Activated CD8-positive, alpha-beta T cell treated with anti-CD3 and anti-CD28 coated beads for 36 hours (primary cell): ENCODE measurements at regions not wholly inside any gene's neighbourhood (a gene's known extent, or its start where the extent isn't known, plus 50 kb on each side); places are given as distances from the start of the nearest gene placed in this dataset.

Experiments
- ATAC-seq: fragments of 200-7000 bp; cut with Tn5 transposase; one replicate; pipeline ENCODE4 v1.10.0; 2021; ENCODE audit warnings: mild to moderate bottlenecking, moderate library complexity
- CTCF ChIA-PET: fragments of 350-600 bp; sonication (Branson Sonifier 250); formaldehyde crosslinking; loops from one replicate; lab custom pipeline; 2021; ENCODE audit warnings: antibody characterized with exemption; lab: Charles Lee
- POLR2A ChIA-PET: fragments of 350-600 bp; sonication (Branson Sonifier 250); formaldehyde crosslinking; loops from one replicate; lab custom pipeline; 2021; ENCODE audit warnings: antibody characterized with exemption; lab: Charles Lee
- DNase-seq: peaks from one replicate; pipeline ENCODE4 v3.0.0-alpha.2; 2020
- H3K27ac Mint-ChIP-seq: one replicate; pipeline ENCODE4 v1.8.0; 2021; ENCODE audit warnings: mild to moderate bottlenecking, mixed read lengths
- H3K27me3 Mint-ChIP-seq: one replicate; pipeline ENCODE4 v1.8.0; 2021; ENCODE audit warnings: mixed read lengths
- H3K36me3 Mint-ChIP-seq: one replicate; pipeline ENCODE4 v1.8.0; 2021; ENCODE audit warnings: low read depth, mixed read lengths
- H3K4me1 Mint-ChIP-seq: one replicate; pipeline ENCODE4 v1.8.0; 2021; ENCODE audit warnings: low read depth, mixed read lengths
- H3K4me3 Mint-ChIP-seq: one replicate; pipeline ENCODE4 v1.8.0; 2021; ENCODE audit warnings: mild to moderate bottlenecking, moderate library complexity, mixed read lengths
- H3K9me3 Mint-ChIP-seq: one replicate; pipeline ENCODE4 v1.8.0; 2021; ENCODE audit warnings: mixed read lengths
- CTCF ChIP-seq: fragments of 200-600 bp; IDR thresholded peaks from one replicate; pipeline ENCODE4 v1.8.0; 2022; ENCODE audit warnings: antibody characterized with exemption, mild to moderate bottlenecking
- intact Hi-C: fragments of 100-400 bp; cut with micrococcal nuclease; formaldehyde crosslinking; loops from one replicate; pipeline ENCODE4 v1.10.0; 2022

DNA sequence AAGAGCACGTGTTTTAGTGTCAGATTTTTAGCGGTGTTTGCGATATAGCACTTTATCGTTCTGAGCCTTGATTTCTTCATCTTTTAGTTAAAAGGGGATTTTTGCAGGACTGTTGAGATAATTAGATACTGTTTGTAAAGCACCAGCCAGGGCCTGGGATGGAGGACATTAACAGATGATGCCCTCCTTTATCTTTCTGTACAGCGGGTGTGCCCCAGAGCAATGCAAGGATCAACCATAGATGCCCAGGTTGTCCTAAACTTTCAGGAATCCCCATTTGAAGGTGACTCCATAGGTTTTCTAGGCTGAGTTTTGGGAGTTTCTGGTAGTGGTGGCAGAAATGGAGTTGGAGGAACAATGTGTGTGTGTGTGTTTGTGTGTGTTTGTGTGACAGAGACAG lies 97.0 kb upstream of the SPRED2 start:
- no peak for TF ChIP-seq CTCF
- ATAC-seq (no peak), DNase-seq (no peak)
- Mint-ChIP-seq H3K27ac (no peak overlapping the region), H3K36me3 (no peaks in the 10 kb centered on the region), H3K4me3 (no peak overlapping the region), H3K27me3 (peaks cover 7% of the 10 kb centered on the region), H3K9me3 (no peaks in the 10 kb centered on the region), H3K4me1 (no peaks in the 10 kb centered on the region)
- intact Hi-C loops: no loop called here
- ChIA-PET CTCF (no interaction called here), POLR2A (no interaction called here)

DNA sequence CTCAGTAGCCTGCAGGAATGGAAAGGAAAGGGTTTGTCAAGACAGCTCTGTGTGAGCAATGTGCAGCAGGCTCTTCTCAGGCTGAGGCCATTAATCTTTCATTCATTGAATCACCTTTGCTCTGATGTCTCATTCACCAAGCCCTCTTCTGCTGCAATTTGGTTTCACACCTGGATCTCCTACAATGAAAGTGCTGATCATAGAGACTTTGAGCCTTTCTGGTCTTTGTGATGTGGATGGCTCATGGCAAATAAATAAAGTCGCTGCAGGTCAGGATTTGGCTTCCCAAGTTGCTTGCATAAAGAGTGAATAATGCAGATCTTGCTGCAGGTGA lies 95.8 kb upstream of the SPRED2 start:
- ChIA-PET CTCF (no interaction called here), POLR2A (no interaction called here)
- Mint-ChIP-seq H3K36me3 (no peaks in the 10 kb centered on the region), H3K9me3 (no peaks in the 10 kb centered on the region), H3K27ac (no peak overlapping the region), H3K4me1 (no peaks in the 10 kb centered on the region), H3K27me3 (peaks cover 6% of the 10 kb centered on the region), H3K4me3 (no peak overlapping the region)
- DNase-seq (no peak), ATAC-seq (no peak)
- intact Hi-C loops: no loop called here
- TF ChIP-seq CTCF: no peak

- TF ChIP-seq CTCF: no peak
- Mint-ChIP-seq H3K4me1 (no peaks in the 10 kb centered on the region), H3K4me3 (no peak overlapping the region), H3K9me3 (no peaks in the 10 kb centered on the region), H3K27ac (no peak overlapping the region), H3K36me3 (no peaks in the 10 kb centered on the region), H3K27me3 (peaks cover 6% of the 10 kb centered on the region)
- ATAC-seq (no peak), DNase-seq (no peak)
- ChIA-PET CTCF (no interaction called here), POLR2A (interaction anchor here (0.9 kb wide), 1 partner anchor 12 kb away, joined by 3 read pairs; no protein-coding TSS in a partner anchor)
- intact Hi-C loops: no loop called here
Observed at GRCh38 chr2:65527451-65528240, 95.2 kb upstream of the SPRED2 start.

DNA sequence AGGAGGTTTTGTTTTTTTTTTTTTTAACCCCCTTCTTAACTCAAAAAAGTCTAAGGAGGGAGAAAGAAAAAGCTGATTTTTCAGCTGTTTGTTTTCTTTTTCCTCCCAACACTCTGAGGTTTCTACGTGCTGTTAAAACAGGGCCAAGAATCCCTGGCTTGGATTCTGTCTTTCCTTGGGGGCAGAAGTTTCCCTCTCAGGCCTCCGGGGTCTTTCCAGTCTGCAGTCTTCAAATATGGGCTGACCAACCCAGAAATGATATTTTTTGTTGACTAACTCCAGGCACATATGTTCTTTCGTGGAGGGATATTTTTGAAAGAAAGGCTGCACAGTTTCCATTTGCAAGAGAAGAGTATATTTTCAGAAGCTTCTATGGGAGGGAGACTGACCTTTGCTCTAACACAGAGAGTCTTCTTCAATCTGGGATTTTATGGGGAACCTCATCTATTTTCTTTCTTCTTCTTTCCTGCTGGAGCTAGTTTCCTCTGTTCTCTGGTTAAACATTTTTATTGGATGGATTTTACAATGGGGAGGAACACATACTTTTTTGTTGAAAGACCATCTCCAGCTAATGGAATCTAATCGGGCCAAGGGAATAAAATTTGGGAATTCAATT lies 93.3 kb upstream of the SPRED2 start:
- intact Hi-C loops: no loop called here
- ATAC-seq (no peak), DNase-seq (no peak)
- no peak overlapping the region for H3K4me3 Mint-ChIP-seq
- no peaks in the 10 kb centered on the region for H3K4me1 Mint-ChIP-seq
- no peak for TF ChIP-seq CTCF
- no peak overlapping the region for H3K27ac Mint-ChIP-seq
- ChIA-PET POLR2A (no interaction called here), CTCF (interaction anchor here (0.9 to 1.0 kb wide), 2 partner anchors 9 to 261 kb away, joined by 3 to 4 read pairs; no protein-coding TSS in a partner anchor)
- H3K36me3 Mint-ChIP-seq: no peaks in the 10 kb centered on the region
- peaks cover 6% of the 10 kb centered on the region for H3K27me3 Mint-ChIP-seq
- H3K9me3 Mint-ChIP-seq: no peaks in the 10 kb centered on the region

GRCh38 chr2:65522922-65523321 lies 90.5 kb upstream of the SPRED2 start:
- ATAC-seq (no peak), DNase-seq (no peak)
- no peak for TF ChIP-seq CTCF
- Mint-ChIP-seq H3K4me1 (no peaks in the 10 kb centered on the region), H3K9me3 (no peaks in the 10 kb centered on the region), H3K27ac (no peak overlapping the region), H3K36me3 (no peaks in the 10 kb centered on the region), H3K27me3 (peaks cover 8% of the 10 kb centered on the region), H3K4me3 (no peak overlapping the region)
- CTCF ChIA-PET: no interaction called here
- POLR2A ChIA-PET: no interaction called here
- intact Hi-C loops: no loop called here
